ENCODE measurements at regions not wholly inside any gene's neighbourhood (a gene's known extent, or its start where the extent isn't known, plus 50 kb on each side); places are given as distances from the start of the nearest gene placed in this dataset.

- H3K27ac ChIP-seq, result no peak overlapping the region
- no peak overlapping the region for H3K4me2 ChIP-seq (ENCODE audit: unreplicated experiment)
- H3K9ac ChIP-seq, result no peak overlapping the region
- H3K36me3 ChIP-seq (ENCODE audit: low read depth), result no peaks in the 10 kb centered on the region
- no peak overlapping the region for H2AFZ ChIP-seq
- no peak overlapping the region for H3K4me3 ChIP-seq
- peaks cover 33% of the 10 kb centered on the region for H3F3A ChIP-seq (ENCODE audit: insufficient read depth)
- no peaks in the 10 kb centered on the region for H3K9me3 ChIP-seq (ENCODE audit: low read depth)
- H3K4me1 ChIP-seq (ENCODE audit: insufficient read depth), result peaks cover 32% of the 10 kb centered on the region
- peaks cover 4% of the 10 kb centered on the region; the same call in 1 of the 2 replicates for H3K9me2 ChIP-seq (ENCODE audit: insufficient read depth)
- no peak for DNase-seq
- in situ Hi-C loops (cut with MboI), result no loop called here
- TF ChIP-seq EZH2phosphoT487 (IDR thresholded peaks at IDR 0.05; ENCODE audit: insufficient read depth, low read depth) (no peak), EZH2 (IDR thresholded peaks at IDR 0.05; ENCODE audit: insufficient read depth, poor library complexity, severe bottlenecking) (no peak)
- H3K27me3 ChIP-seq (replicated peaks; ENCODE audit: insufficient read depth), result no peaks in the 10 kb centered on the region
- no peaks in the 10 kb centered on the region for H3K79me2 ChIP-seq (ENCODE audit: insufficient read depth)
- no peaks in the 10 kb centered on the region for H4K20me1 ChIP-seq (ENCODE audit: insufficient read depth)
Observed at GRCh38 chr2:150627526-150627925, 140.1 kb upstream of the RND3 start.

- no peak overlapping the region for H3K4me3 ChIP-seq
- H3K27ac ChIP-seq, result no peak overlapping the region
- 75% methylated on average over 1 of the region's 1 CpG for WGBS, 2 experiments (ENCODE audit: low coverage in 1 of 2, low lambda C conversion rate in 2 of 2, missing lambda C conversion rate in 2 of 2)
- TF ChIP-seq EZH2 (IDR thresholded peaks at IDR 0.05; ENCODE audit: insufficient read depth, poor library complexity, severe bottlenecking) (no peak), EZH2phosphoT487 (IDR thresholded peaks at IDR 0.05; ENCODE audit: insufficient read depth, low read depth) (no peak)
- in situ Hi-C loops (cut with MboI), result no loop called here
- no peaks in the 10 kb centered on the region for H3K9me3 ChIP-seq (ENCODE audit: low read depth)
- no peaks in the 10 kb centered on the region for H3K79me2 ChIP-seq (ENCODE audit: insufficient read depth)
- peaks cover 39% of the 10 kb centered on the region for H3F3A ChIP-seq (ENCODE audit: insufficient read depth)
- 0 out of 2 replicates have a peak, but pooled peaks cover 4% of the 10 kb centered on the region for H3K9me2 ChIP-seq (ENCODE audit: insufficient read depth)
- H3K9ac ChIP-seq, result no peak overlapping the region
- no peak for DNase-seq
- no peak overlapping the region for H2AFZ ChIP-seq
- H4K20me1 ChIP-seq (ENCODE audit: insufficient read depth), result no peaks in the 10 kb centered on the region
- no peak overlapping the region for H3K4me2 ChIP-seq (ENCODE audit: unreplicated experiment)
- no peaks in the 10 kb centered on the region for H3K36me3 ChIP-seq (ENCODE audit: low read depth)
- H3K27me3 ChIP-seq (replicated peaks; ENCODE audit: insufficient read depth), result no peaks in the 10 kb centered on the region
- peaks cover 37% of the 10 kb centered on the region for H3K4me1 ChIP-seq (ENCODE audit: insufficient read depth)
Observed at GRCh38 chr2:150626934-150627411, 139.5 kb upstream of the RND3 start.

GRCh38 chr2:150625741-150626140 lies 138.3 kb upstream of the RND3 start:
- H3K9me2 ChIP-seq (ENCODE audit: insufficient read depth), result 0 out of 2 replicates have a peak, but pooled peaks cover 4% of the 10 kb centered on the region
- H3K36me3 ChIP-seq (ENCODE audit: low read depth), result no peaks in the 10 kb centered on the region
- peaks cover 40% of the 10 kb centered on the region for H3K4me1 ChIP-seq (ENCODE audit: insufficient read depth)
- peaks cover 42% of the 10 kb centered on the region for H3F3A ChIP-seq (ENCODE audit: insufficient read depth)
- H2AFZ ChIP-seq, result no peak overlapping the region
- DNase-seq, result no peak
- H3K9me3 ChIP-seq (ENCODE audit: low read depth), result no peaks in the 10 kb centered on the region
- no peaks in the 10 kb centered on the region for H3K79me2 ChIP-seq (ENCODE audit: insufficient read depth)
- no peak overlapping the region for H3K9ac ChIP-seq
- no peak overlapping the region for H3K4me3 ChIP-seq
- peak overlapping the region; percentile 36 for H3K27ac ChIP-seq
- H3K4me2 ChIP-seq (ENCODE audit: unreplicated experiment), result no peak overlapping the region
- 51 to 58% methylated on average over 2 of the region's 2 CpGs for WGBS, 2 experiments (ENCODE audit: low coverage in 1 of 2, low lambda C conversion rate in 2 of 2, missing lambda C conversion rate in 2 of 2)
- TF ChIP-seq EZH2phosphoT487 (IDR thresholded peaks at IDR 0.05; ENCODE audit: insufficient read depth, low read depth) (no peak), EZH2 (IDR thresholded peaks at IDR 0.05; ENCODE audit: insufficient read depth, poor library complexity, severe bottlenecking) (no peak)
- no peaks in the 10 kb centered on the region for H3K27me3 ChIP-seq (replicated peaks; ENCODE audit: insufficient read depth)
- in situ Hi-C loops (cut with MboI), result no loop called here
- H4K20me1 ChIP-seq (ENCODE audit: insufficient read depth), result no peaks in the 10 kb centered on the region

- Histone ChIP-seq H3K4me1 (ENCODE audit: insufficient read depth) (peaks cover 40% of the 10 kb centered on the region), H3K27ac (peak overlapping the region; percentile 36)
Observed at GRCh38 chr2:150625303-150625702, 137.8 kb upstream of the RND3 start.

GRCh38 chr2:150624001-150624401 lies 136.5 kb upstream of the RND3 start:
- Histone ChIP-seq H3K36me3 (ENCODE audit: low read depth) (no peaks in the 10 kb centered on the region), H3K27ac (no peak overlapping the region)

More at GRCh38 chr2:150625303-150625702, 137.8 kb upstream of the RND3 start:
- no peaks in the 10 kb centered on the region for H4K20me1 ChIP-seq (ENCODE audit: insufficient read depth)
- no peak overlapping the region for H3K9ac ChIP-seq
- H3K36me3 ChIP-seq (ENCODE audit: low read depth), result no peaks in the 10 kb centered on the region
- H3F3A ChIP-seq (ENCODE audit: insufficient read depth), result peaks cover 42% of the 10 kb centered on the region
- TF ChIP-seq EZH2 (IDR thresholded peaks at IDR 0.05; ENCODE audit: insufficient read depth, poor library complexity, severe bottlenecking) (no peak), EZH2phosphoT487 (IDR thresholded peaks at IDR 0.05; ENCODE audit: insufficient read depth, low read depth) (no peak)
- 0 out of 2 replicates have a peak, but pooled peaks cover 4% of the 10 kb centered on the region for H3K9me2 ChIP-seq (ENCODE audit: insufficient read depth)
- no peaks in the 10 kb centered on the region for H3K9me3 ChIP-seq (ENCODE audit: low read depth)
- H3K4me2 ChIP-seq (ENCODE audit: unreplicated experiment), result no peak overlapping the region
- no peak overlapping the region for H3K4me3 ChIP-seq
- in situ Hi-C loops (cut with MboI), result no loop called here
- H3K27me3 ChIP-seq (replicated peaks; ENCODE audit: insufficient read depth), result no peaks in the 10 kb centered on the region
- H2AFZ ChIP-seq, result no peak overlapping the region
- no peaks in the 10 kb centered on the region for H3K79me2 ChIP-seq (ENCODE audit: insufficient read depth)
- peak; percentile 65 for DNase-seq

More at GRCh38 chr2:150624001-150624401, 136.5 kb upstream of the RND3 start:
- H3K9me2 ChIP-seq (ENCODE audit: insufficient read depth), result 0 out of 2 replicates have a peak, but pooled peaks cover 4% of the 10 kb centered on the region
- no peak overlapping the region for H2AFZ ChIP-seq
- in situ Hi-C loops (cut with MboI), result loop anchor here (25.0 kb wide), 1 partner anchor 413 kb away; no protein-coding TSS in a partner anchor
- no peak overlapping the region for H3K4me3 ChIP-seq
- no peaks in the 10 kb centered on the region for H3K9me3 ChIP-seq (ENCODE audit: low read depth)
- no peaks in the 10 kb centered on the region for H3K27me3 ChIP-seq (replicated peaks; ENCODE audit: insufficient read depth)
- no peak overlapping the region for H3K9ac ChIP-seq
- DNase-seq, result no peak
- H3K4me2 ChIP-seq (ENCODE audit: unreplicated experiment), result no peak overlapping the region
- H3F3A ChIP-seq (ENCODE audit: insufficient read depth), result peaks cover 54% of the 10 kb centered on the region
- H3K79me2 ChIP-seq (ENCODE audit: insufficient read depth), result no peaks in the 10 kb centered on the region
- H3K4me1 ChIP-seq (ENCODE audit: insufficient read depth), result peaks cover 50% of the 10 kb centered on the region
- TF ChIP-seq EZH2 (IDR thresholded peaks at IDR 0.05; ENCODE audit: insufficient read depth, poor library complexity, severe bottlenecking) (no peak), EZH2phosphoT487 (IDR thresholded peaks at IDR 0.05; ENCODE audit: insufficient read depth, low read depth) (no peak)
- 73 to 86% methylated on average over 5 of the region's 5 CpGs for WGBS, 2 experiments (ENCODE audit: low coverage in 1 of 2, low lambda C conversion rate in 2 of 2, missing lambda C conversion rate in 2 of 2)
- no peaks in the 10 kb centered on the region for H4K20me1 ChIP-seq (ENCODE audit: insufficient read depth)
